ENCODE measurements at regions not wholly inside any gene's neighbourhood (a gene's known extent, or its start where the extent isn't known, plus 50 kb on each side); places are given as distances from the start of the nearest gene placed in this dataset.

GRCh38 chr5:159708090-159708489, 208.2 kb upstream of the ADRA1B start:
- no peak for FAIRE-seq

- no peak for FAIRE-seq
Observed at GRCh38 chr5:159712672-159713071, 203.6 kb upstream of the ADRA1B start.

- FAIRE-seq: peak; percentile 39
Observed at GRCh38 chr5:159713254-159713653, 203.0 kb upstream of the ADRA1B start.

GRCh38 chr5:159713773-159714172, 202.5 kb upstream of the ADRA1B start:
- no peak for FAIRE-seq

GRCh38 chr5:159725475-159725874, 190.8 kb upstream of the ADRA1B start:
- FAIRE-seq: no peak

- no peak for FAIRE-seq
Observed at GRCh38 chr5:159727167-159727566, 189.1 kb upstream of the ADRA1B start.

GRCh38 chr5:159730285-159730684, 186.0 kb upstream of the ADRA1B start:
- no peak for FAIRE-seq

GRCh38 chr5:159732220-159732619, 184.1 kb upstream of the ADRA1B start:
- no peak for FAIRE-seq

- no peak for FAIRE-seq
Observed at GRCh38 chr5:159734366-159734765, 181.9 kb upstream of the ADRA1B start.

GRCh38 chr5:159735036-159735435, 181.2 kb upstream of the ADRA1B start:
- FAIRE-seq: no peak

GRCh38 chr5:159735749-159736660, 180.3 kb upstream of the ADRA1B start:
- no peak for FAIRE-seq

- FAIRE-seq: no peak
Observed at GRCh38 chr5:159736844-159737243, 179.4 kb upstream of the ADRA1B start.

- no peak for FAIRE-seq
Observed at GRCh38 chr5:159737263-159737662, 179.0 kb upstream of the ADRA1B start.

- FAIRE-seq: no peak
Observed at GRCh38 chr5:159741829-159742322, 174.4 kb upstream of the ADRA1B start.

- no peak for FAIRE-seq
Observed at GRCh38 chr5:159743234-159743633, 173.0 kb upstream of the ADRA1B start.

GRCh38 chr5:159746707-159747106, 169.6 kb upstream of the ADRA1B start:
- FAIRE-seq: no peak

- no peak for FAIRE-seq
Observed at GRCh38 chr5:159749146-159749545, 167.1 kb upstream of the ADRA1B start.

- FAIRE-seq: no peak
Observed at GRCh38 chr5:159750226-159750625, 166.1 kb upstream of the ADRA1B start.

GRCh38 chr5:159751459-159751858, 164.8 kb upstream of the ADRA1B start:
- no peak for FAIRE-seq

GRCh38 chr5:159752622-159753275, 163.5 kb upstream of the ADRA1B start:
- FAIRE-seq: no peak

- FAIRE-seq: no peak
Observed at GRCh38 chr5:159758189-159758588, 158.1 kb upstream of the ADRA1B start.

GRCh38 chr5:159759791-159760290, 156.4 kb upstream of the ADRA1B start:
- FAIRE-seq: no peak

GRCh38 chr5:159762921-159763320, 153.4 kb upstream of the ADRA1B start:
- FAIRE-seq: no peak

- no peak for FAIRE-seq
Observed at GRCh38 chr5:159763562-159763961, 152.7 kb upstream of the ADRA1B start.
